ENCODE measurements at regions not wholly inside any gene's neighbourhood (a gene's known extent, or its start where the extent isn't known, plus 50 kb on each side); places are given as distances from the start of the nearest gene placed in this dataset.
"Not testable (repeated sequence)": the region's sequence is repeated elsewhere in the genome, so short reads cannot be mapped to it uniquely, and the experiment has no call there.

DNA sequence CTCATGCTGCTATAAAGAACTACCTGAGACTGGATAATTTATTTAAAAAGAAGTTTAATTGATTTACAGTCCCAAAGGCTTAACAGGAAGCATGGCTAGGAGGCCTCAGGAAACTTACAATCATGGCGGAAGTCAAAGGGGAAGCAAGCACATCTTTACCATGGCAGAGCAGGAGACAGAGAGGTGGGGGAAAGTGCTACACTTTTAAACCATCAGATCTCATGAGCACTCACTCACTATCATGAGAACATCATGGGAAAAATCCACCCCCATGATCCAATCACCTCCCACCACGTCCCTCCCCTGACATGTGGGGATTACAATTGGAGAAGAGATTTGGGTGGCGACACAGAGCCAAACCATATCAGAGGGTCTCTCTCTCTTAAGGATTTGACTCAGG, 108.6 kb upstream of the PODXL start:
- in situ Hi-C loops (cut with MboI; ENCODE audit: low sequenced_read_pairs) = no loop called here
- Histone ChIP-seq H3K36me3 (replicated peaks) (no peaks in the 10 kb centered on the region), H3K27me3 (ENCODE audit: low read depth) (peaks cover 13% of the 10 kb centered on the region)

DNA sequence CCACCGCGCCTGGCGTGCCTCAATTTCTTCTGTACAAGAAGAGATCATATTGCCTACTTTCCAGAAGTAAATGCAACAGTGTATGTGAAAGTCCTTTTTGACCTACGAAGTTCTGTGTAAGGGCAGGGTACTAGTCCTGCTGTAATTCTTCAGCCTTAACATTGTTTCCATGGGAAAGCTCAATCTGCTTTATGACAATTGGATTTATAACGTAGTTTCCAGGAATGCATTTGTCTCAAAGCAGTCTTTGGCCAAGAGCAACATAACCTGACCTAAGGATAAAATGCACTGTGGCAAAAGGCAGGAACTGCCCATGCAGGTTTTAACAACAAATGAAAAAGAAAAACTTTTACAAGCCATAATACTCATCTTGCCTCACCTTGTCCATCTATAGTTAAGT, 108.1 kb upstream of the PODXL start:
- Histone ChIP-seq H3K9me3 (no peaks in the 10 kb centered on the region), H3K4me1 (no peaks in the 10 kb centered on the region), H3K27me3 (ENCODE audit: low read depth) (peaks cover 9% of the 10 kb centered on the region), H3K36me3 (replicated peaks) (no peaks in the 10 kb centered on the region), H3K4me3 (no peak overlapping the region)
- in situ Hi-C loops (cut with MboI; ENCODE audit: low sequenced_read_pairs) = no loop called here
- DNase-seq (ENCODE audit: low spot score in 2 of 2) = no peak

More for the DNA sequence above, 108.6 kb upstream of the PODXL start:
- Histone ChIP-seq H3K4me3 (no peak overlapping the region), H3K9me3 (no peaks in the 10 kb centered on the region), H3K4me1 (no peaks in the 10 kb centered on the region)
- DNase-seq (ENCODE audit: low spot score in 2 of 2) = no peak

DNA sequence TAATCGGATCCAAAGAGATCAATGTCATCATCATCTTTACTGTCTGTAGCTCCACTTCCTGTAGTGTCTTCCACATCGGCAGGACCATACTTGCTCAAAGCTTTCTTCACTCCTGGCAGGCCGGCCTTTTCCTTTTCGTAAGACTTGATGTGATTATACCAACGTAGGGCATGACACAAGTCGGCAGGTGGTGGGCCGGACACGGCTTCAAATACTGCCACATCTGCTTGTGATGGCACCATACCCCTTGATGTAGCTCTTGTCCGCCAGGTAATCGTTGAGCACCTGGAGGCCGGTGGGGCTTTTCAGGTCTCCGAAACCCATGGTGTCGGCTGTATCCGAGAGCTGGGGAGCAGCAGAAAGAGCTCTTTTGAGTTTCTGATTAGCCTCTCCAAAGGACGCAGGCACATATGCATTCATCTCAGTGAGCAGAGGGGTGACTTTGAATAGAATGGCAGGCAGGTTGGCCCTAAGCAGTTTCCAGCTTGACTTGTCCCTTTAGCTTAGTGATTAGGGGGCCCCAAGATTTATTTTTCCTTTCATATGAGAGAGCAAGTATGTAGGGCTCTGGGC, 106.0 kb upstream of the PODXL start:
- in situ Hi-C loops (cut with MboI; ENCODE audit: low sequenced_read_pairs); DNase-seq (ENCODE audit: low spot score in 2 of 2); H3K36me3 ChIP-seq (replicated peaks); H3K4me1 ChIP-seq; H3K4me3 ChIP-seq; H3K9me3 ChIP-seq; H3K27me3 ChIP-seq (ENCODE audit: low read depth): not testable (repeated sequence)

DNA sequence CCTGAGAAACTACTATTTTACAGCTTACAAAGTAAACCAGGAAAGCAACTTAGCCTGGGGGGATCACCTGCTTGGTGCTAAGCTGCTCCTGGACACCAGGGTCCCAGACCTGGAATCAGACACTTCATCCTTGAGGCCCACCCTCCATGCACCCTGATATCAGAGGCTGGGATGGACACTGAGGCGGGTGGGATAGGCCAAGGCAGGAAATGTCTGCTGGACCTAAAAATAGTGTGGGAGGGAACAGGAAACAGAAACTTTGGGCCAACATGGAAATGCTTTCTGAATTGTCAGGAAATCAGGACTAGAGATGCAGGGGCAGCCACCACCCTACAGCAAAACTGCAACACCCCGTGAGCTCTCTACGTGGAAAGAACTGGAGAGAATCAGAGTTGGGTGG, 101.5 kb upstream of the PODXL start:
- Histone ChIP-seq H3K27me3 (ENCODE audit: low read depth) (no peaks in the 10 kb centered on the region), H3K4me1 (no peaks in the 10 kb centered on the region), H3K4me3 (no peak overlapping the region), H3K9me3 (no peaks in the 10 kb centered on the region), H3K36me3 (replicated peaks) (no peaks in the 10 kb centered on the region)
- DNase-seq (ENCODE audit: low spot score in 2 of 2) = no peak
- in situ Hi-C loops (cut with MboI; ENCODE audit: low sequenced_read_pairs) = loop anchor here (5.0 kb wide), 1 partner anchor 146 kb away; no protein-coding TSS in a partner anchor

DNA sequence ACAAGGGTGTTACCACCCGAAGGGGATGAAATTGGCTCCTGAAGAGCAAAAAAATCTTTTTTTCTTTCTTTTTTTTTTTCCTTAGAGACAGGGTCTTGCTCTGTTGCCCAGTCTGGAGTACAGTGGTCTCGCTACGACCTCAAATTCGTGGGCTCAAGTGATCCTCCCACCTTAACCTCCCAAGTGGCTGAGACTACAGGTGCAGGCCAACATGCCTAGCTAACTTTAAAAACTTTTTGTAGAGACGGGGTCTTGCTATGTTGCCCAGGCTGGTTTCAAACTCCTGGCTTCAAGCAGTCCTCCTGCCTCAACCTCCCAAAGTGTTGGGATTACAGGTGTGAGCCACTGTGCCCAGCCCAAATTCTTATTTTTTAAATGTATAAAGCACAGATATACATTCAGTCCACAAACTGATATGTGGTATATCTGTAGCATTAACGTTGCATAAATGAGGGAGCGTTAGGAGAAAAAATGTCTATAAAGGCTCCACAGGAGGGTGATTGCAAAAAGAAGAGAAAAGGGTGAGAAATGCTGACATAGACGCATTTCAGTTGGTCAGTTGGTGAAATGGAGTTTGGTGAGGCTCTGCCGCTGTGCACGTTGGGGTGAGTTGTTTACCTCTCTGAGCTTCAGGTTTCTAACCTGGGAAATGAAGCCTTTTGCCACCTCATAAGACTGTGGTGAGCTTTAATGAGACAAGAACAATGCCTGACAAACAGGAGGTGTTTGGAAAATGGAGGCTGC, 100.7 kb upstream of the PODXL start:
- in situ Hi-C loops (cut with MboI; ENCODE audit: low sequenced_read_pairs) = loop anchor here (5.0 kb wide), 1 partner anchor 145 kb away; no protein-coding TSS in a partner anchor
- no peak overlapping the region for H3K4me3 ChIP-seq
- H3K27me3 ChIP-seq (ENCODE audit: low read depth) = no peaks in the 10 kb centered on the region
- no peaks in the 10 kb centered on the region for H3K9me3 ChIP-seq
- H3K4me1 ChIP-seq = no peaks in the 10 kb centered on the region
- DNase-seq (ENCODE audit: low spot score in 2 of 2) = no peak
- H3K36me3 ChIP-seq (replicated peaks) = no peaks in the 10 kb centered on the region

DNA sequence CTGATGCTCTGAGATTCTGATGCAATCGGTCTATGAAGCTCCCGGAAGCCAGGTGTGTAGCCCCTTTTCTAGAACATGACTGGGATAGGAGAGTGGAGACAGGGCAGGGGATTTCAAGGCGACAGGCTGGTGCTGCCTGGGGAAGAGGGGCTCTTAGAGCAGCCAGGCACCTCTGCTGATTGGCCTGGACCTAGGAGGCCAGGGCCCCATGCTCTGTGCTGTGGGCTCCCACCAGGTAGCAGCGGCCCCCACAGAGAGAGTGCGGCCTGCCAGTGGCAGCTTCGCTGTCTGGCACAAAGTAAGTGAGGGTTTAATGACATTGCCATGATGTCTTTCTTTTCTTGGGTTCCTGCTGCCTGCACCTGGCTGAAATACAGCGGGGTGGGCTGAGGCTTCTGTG, 99.4 kb upstream of the PODXL start:
- no peaks in the 10 kb centered on the region for H3K36me3 ChIP-seq (replicated peaks)
- no peaks in the 10 kb centered on the region for H3K27me3 ChIP-seq (ENCODE audit: low read depth)
- no peaks in the 10 kb centered on the region for H3K9me3 ChIP-seq
- DNase-seq (ENCODE audit: low spot score in 2 of 2) = no peak
- H3K4me1 ChIP-seq = no peaks in the 10 kb centered on the region
- H3K4me3 ChIP-seq = no peak overlapping the region
- in situ Hi-C loops (cut with MboI; ENCODE audit: low sequenced_read_pairs) = loop anchor here (5.0 kb wide), 1 partner anchor 144 kb away; no protein-coding TSS in a partner anchor

DNA sequence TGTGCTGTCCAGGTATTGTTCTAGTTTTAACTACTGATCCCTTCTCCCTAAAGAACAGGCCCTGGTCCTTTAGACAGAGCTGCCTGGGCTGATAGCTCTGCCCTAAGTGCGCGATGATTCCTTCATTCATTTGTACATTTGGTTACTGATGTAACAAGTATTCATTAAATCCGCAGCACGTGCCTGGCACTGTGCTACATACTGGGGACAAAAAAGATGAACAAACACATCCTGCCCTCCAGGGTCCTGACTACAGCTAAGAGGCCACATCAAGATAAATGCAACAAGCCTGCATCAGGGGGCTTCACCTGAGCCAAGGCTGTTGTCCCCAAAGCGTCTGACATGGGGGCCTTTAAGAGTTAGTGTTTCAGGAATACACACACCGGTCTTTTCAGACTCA, 99.0 kb upstream of the PODXL start:
- in situ Hi-C loops (cut with MboI; ENCODE audit: low sequenced_read_pairs) = loop anchor here (5.0 kb wide), 1 partner anchor 143 kb away; no protein-coding TSS in a partner anchor
- no peak overlapping the region for H3K4me3 ChIP-seq
- H3K4me1 ChIP-seq = no peaks in the 10 kb centered on the region
- H3K9me3 ChIP-seq = no peaks in the 10 kb centered on the region
- no peak for DNase-seq (ENCODE audit: low spot score in 2 of 2)
- no peaks in the 10 kb centered on the region for H3K27me3 ChIP-seq (ENCODE audit: low read depth)
- H3K36me3 ChIP-seq (replicated peaks) = no peaks in the 10 kb centered on the region

DNA sequence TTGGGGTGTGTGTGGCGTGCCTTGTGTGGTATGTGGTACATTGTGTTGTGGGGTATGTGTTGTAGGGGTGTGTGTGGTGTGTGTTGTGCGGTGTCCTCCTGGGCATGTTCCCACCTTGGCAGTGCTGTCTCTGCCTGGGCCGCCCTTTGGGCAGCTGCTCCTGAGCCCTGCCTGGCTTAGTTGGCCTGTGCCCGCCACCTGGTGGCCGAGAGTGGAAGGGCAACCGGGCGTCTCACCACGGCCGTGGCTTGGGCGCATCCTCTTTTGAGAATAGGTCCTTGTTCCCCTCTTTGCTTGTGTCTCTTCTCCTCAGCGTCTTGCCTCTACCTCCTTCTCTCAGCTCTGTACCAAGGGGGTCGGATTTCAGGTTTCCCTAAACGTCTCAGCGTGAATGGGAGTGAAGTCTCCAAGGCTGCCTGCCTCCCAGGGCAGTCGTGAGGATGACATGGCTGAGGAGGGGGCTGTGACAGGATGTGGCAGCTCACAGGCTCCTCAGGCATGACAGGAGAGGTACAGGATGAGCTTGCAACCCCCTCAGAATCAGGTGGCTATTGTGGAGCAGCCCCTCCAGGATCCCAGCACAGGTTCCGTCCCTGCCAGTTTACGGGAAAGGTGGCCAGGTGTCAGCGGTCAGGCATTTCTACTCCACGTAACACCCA, 98.4 kb upstream of the PODXL start:
- no peaks in the 10 kb centered on the region for H3K9me3 ChIP-seq

DNA sequence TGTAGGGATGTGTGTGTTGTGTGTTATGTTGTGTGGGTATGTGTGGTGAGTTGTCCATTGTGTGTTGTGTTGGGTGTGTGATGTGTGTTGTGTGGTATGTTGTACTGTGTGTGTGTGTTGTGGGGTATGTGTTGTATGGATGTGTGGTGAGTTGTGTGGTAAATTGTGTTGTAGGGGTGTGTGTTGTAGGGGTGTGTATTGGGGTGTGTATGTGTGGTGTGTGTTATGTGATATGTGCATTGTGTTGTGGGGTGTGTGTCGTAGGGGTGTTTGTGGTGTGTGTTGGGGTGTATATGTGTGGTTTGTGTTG, 97.8 kb upstream of the PODXL start:
- in situ Hi-C loops (cut with MboI; ENCODE audit: low sequenced_read_pairs) = no loop called here
- Histone ChIP-seq H3K36me3 (replicated peaks) (no peaks in the 10 kb centered on the region), H3K27me3 (ENCODE audit: low read depth) (no peaks in the 10 kb centered on the region), H3K9me3 (no peaks in the 10 kb centered on the region), H3K4me3 (no peak overlapping the region), H3K4me1 (peaks cover 3% of the 10 kb centered on the region)
- DNase-seq (ENCODE audit: low spot score in 2 of 2) = no peak

More for the DNA sequence above, 98.4 kb upstream of the PODXL start:
- Histone ChIP-seq H3K27me3 (ENCODE audit: low read depth) (no peaks in the 10 kb centered on the region), H3K4me3 (no peak overlapping the region), H3K4me1 (no peaks in the 10 kb centered on the region), H3K36me3 (replicated peaks) (no peaks in the 10 kb centered on the region)
- in situ Hi-C loops (cut with MboI; ENCODE audit: low sequenced_read_pairs) = loop anchor here (5.0 kb wide), 1 partner anchor 142 kb away; no protein-coding TSS in a partner anchor
- peak; percentile 58 to 94 for DNase-seq (ENCODE audit: low spot score in 2 of 2)

DNA sequence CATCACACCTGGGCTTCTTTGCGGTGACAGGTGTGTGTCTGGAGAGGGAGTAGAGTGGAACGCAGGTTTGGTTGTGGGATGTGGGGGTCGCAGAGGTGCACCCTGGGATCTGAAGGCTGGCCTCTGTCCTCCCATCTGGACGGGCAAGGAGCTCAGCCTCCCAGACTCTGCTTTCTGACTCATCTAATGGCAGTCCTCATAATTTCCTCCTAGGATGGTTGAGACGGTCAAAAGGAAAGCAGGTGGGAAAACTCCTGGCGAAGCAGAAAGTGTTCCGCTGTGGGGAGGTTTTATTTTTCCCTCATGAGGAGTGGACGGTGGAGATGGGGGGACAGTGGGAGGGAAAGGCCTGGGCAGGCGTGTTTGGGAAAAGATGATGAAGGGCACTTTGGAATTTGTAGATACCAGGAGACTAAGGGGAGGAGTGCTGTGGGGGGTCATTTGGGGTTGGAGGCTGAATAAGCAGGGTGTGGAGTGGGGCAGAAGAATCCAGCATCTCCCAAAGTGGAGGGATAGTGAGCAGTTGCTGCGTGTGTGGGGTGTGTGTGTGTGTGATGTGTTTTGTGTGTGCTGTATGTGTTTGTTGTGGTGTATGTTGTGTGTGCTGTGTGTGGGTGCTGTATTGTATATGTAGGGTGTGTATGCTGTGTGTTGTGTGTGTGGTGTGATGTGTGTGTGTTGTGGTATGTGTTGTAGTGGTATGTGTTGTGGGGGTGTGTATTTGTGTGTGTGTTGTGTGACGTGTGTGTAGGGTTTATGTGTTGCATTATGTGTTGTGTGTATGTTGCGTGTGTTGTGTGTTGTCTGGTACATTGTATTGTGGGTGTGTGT, 97.2 kb upstream of the PODXL start:
- no peaks in the 10 kb centered on the region for H3K27me3 ChIP-seq (ENCODE audit: low read depth)
- H3K9me3 ChIP-seq = no peaks in the 10 kb centered on the region
- no peaks in the 10 kb centered on the region for H3K36me3 ChIP-seq (replicated peaks)
- DNase-seq (ENCODE audit: low spot score in 2 of 2) = no peak
- H3K4me3 ChIP-seq = no peak overlapping the region
- H3K4me1 ChIP-seq = peaks cover 8% of the 10 kb centered on the region
- in situ Hi-C loops (cut with MboI; ENCODE audit: low sequenced_read_pairs) = no loop called here

DNA sequence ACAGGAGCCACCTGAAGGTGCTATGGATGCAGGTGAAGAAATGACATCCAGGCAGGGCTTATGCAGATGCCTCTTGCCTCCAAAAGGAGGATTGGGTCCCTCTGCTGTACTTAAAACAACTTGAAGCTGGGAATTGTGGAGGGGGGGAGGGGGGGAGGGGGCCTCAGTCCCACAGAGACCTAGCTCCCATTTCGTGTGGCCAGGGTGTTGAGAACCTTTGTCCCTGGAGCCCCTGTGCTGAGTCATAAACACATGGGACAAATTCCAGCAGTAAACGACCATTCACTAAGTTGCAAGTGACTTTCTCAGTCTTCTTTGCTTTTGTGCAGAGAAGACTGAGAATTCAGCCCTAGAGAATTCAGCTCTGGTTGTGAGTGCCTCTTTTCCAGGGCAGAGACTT, 96.5 kb upstream of the PODXL start:
- H3K4me1 ChIP-seq = peaks cover 13% of the 10 kb centered on the region
- in situ Hi-C loops (cut with MboI; ENCODE audit: low sequenced_read_pairs) = no loop called here
- H3K9me3 ChIP-seq = no peaks in the 10 kb centered on the region

DNA sequence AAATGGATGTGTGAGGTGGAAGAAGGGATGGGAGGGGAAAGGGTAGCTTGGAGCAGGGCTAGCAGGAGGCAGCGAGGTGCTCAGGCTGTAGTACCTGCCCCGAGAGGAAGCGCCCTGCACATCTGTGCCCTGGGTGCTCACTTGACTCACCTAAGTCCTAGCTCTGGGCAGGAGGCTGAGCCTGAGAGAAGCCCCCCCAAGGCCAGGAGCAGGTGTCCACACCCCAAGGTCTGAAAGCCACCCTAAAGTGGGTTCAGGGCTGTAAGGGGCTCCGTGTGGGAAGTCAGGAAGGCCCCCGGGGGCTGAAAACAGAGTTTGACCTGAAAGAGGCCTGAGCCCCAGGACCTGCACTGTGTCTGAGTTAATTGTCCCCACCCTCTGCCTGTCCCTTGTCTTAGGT, 95.8 kb upstream of the PODXL start:
- H3K4me1 ChIP-seq = peaks cover 13% of the 10 kb centered on the region
- no peak overlapping the region for H3K4me3 ChIP-seq
- DNase-seq (ENCODE audit: low spot score in 2 of 2) = no peak
- no peaks in the 10 kb centered on the region for H3K36me3 ChIP-seq (replicated peaks)
- in situ Hi-C loops (cut with MboI; ENCODE audit: low sequenced_read_pairs) = no loop called here
- H3K9me3 ChIP-seq = no peaks in the 10 kb centered on the region
- H3K27me3 ChIP-seq (ENCODE audit: low read depth) = no peaks in the 10 kb centered on the region

More for the DNA sequence above, 96.5 kb upstream of the PODXL start:
- Histone ChIP-seq H3K27me3 (ENCODE audit: low read depth) (no peaks in the 10 kb centered on the region), H3K36me3 (replicated peaks) (no peaks in the 10 kb centered on the region), H3K4me3 (no peak overlapping the region)
- DNase-seq (ENCODE audit: low spot score in 2 of 2) = no peak

DNA sequence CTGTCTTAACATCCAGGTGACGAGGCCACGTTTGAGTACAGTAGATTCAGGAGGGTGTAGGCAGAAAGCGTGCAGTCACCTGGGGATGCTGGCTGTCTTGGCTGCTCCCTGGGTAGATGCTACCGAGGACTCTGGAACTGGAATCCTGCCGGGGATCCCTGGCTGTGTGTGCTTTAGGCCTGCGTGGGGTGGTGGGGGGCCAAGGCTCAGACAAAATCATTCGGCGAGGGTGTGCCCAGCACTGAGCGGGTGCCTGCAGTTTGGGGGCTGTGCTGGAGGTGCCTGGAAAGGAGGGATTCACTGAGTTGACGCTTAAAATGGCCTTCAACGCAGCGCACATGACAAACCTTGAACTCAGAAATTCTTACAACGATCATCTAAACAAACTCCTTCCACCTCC, 93.5 kb upstream of the PODXL start:
- Histone ChIP-seq H3K4me1 (peaks cover 13% of the 10 kb centered on the region), H3K9me3 (no peaks in the 10 kb centered on the region), H3K36me3 (replicated peaks) (no peaks in the 10 kb centered on the region), H3K27me3 (ENCODE audit: low read depth) (no peaks in the 10 kb centered on the region), H3K4me3 (no peak overlapping the region)
- DNase-seq (ENCODE audit: low spot score in 2 of 2) = no peak
- in situ Hi-C loops (cut with MboI; ENCODE audit: low sequenced_read_pairs) = no loop called here
